ENCODE measurements at regions not wholly inside any gene's neighbourhood (a gene's known extent, or its start where the extent isn't known, plus 50 kb on each side); places are given as distances from the start of the nearest gene placed in this dataset.

DNA sequence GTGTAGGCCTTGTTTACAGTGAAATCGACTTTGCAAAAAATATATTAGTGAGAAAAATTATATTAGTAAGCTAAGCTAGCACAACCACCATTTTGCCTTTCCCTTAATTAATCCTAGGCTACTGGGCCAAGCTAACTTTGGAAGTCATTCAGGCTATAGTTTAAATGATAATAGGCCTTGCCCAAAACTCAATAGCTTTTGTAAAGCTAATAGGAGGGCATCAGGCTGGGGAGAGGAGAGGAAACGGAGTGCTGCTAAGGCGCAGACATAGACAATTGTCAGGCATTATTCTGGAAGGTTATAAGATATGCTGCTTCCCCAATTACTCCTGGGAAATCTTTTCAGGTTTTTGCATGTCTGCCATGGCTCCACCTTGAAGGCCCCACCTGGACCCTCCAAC lies 1286.0 kb downstream of the NSUN3 start:
- no peaks in the 10 kb centered on the region for H3K36me3 Mint-ChIP-seq (ENCODE audit: low read depth)
- TF ChIP-seq, protein P1, sequence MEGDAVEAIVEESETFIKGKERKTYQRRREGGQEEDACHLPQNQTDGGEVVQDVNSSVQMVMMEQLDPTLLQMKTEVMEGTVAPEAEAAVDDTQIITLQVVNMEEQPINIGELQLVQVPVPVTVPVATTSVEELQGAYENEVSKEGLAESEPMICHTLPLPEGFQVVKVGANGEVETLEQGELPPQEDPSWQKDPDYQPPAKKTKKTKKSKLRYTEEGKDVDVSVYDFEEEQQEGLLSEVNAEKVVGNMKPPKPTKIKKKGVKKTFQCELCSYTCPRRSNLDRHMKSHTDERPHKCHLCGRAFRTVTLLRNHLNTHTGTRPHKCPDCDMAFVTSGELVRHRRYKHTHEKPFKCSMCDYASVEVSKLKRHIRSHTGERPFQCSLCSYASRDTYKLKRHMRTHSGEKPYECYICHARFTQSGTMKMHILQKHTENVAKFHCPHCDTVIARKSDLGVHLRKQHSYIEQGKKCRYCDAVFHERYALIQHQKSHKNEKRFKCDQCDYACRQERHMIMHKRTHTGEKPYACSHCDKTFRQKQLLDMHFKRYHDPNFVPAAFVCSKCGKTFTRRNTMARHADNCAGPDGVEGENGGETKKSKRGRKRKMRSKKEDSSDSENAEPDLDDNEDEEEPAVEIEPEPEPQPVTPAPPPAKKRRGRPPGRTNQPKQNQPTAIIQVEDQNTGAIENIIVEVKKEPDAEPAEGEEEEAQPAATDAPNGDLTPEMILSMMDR (conservative IDR thresholded peaks at IDR 0.05): no peak
- no peaks in the 10 kb centered on the region for H3K9me3 Mint-ChIP-seq
- no peaks in the 10 kb centered on the region for H3K4me1 Mint-ChIP-seq
- DNase-seq (ENCODE audit: low read depth, low spot score): no peak
- H3K27ac Mint-ChIP-seq (ENCODE audit: unreplicated experiment): no peak overlapping the region
- H3K27me3 Mint-ChIP-seq (ENCODE audit: low read depth): no peaks in the 10 kb centered on the region
- no peak overlapping the region for H3K4me3 Mint-ChIP-seq

DNA sequence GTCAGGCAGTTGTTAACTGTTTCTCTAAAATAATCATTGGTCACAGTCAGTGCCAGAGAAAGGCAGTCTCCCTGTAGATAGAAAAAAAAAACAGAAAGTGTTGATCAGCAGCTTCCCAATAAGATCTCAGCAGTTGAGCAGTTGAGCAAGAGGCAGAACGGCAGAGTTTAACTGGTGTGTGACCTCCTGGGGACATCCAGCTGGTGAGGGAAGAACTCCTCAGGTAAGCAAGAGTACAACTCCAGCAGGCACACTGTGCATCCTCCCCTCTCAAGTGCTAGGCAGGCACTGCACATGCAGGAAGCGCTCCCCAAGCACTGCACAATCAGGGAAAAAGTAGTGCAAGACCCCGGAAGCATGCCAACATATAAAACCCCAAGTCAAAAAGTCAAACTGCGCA lies 1287.2 kb downstream of the NSUN3 start:
- Mint-ChIP-seq H3K4me1 (peaks cover 3% of the 10 kb centered on the region), H3K27me3 (ENCODE audit: low read depth) (no peaks in the 10 kb centered on the region), H3K9me3 (no peaks in the 10 kb centered on the region), H3K4me3 (no peak overlapping the region), H3K36me3 (ENCODE audit: low read depth) (no peaks in the 10 kb centered on the region), H3K27ac (ENCODE audit: unreplicated experiment) (no peak overlapping the region)
- DNase-seq (ENCODE audit: low read depth, low spot score): no peak
- TF ChIP-seq, protein P1 (conservative IDR thresholded peaks at IDR 0.05): no peak

DNA sequence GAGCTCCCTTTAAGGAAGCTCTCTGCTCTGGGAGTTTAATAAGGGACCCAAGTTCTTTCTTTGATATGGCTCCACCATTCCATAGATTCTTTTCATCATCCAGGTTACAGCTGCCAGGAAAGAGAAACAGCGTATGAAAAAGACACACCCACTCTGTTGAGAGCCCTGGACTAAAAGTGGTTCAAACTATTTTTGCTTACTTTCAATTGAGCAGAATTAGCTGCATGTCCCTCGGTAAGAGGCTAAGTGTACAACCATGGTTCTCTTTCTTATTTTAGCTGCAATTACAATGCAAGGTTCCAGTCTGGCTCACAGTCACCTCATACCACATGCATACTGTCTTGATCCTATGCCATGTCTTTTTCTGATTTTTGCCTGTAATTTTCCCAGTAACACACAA lies 1288.3 kb downstream of the NSUN3 start:
- no peak overlapping the region for H3K4me3 Mint-ChIP-seq
- no peak overlapping the region for H3K27ac Mint-ChIP-seq (ENCODE audit: unreplicated experiment)
- H3K4me1 Mint-ChIP-seq: peaks cover 3% of the 10 kb centered on the region

DNA sequence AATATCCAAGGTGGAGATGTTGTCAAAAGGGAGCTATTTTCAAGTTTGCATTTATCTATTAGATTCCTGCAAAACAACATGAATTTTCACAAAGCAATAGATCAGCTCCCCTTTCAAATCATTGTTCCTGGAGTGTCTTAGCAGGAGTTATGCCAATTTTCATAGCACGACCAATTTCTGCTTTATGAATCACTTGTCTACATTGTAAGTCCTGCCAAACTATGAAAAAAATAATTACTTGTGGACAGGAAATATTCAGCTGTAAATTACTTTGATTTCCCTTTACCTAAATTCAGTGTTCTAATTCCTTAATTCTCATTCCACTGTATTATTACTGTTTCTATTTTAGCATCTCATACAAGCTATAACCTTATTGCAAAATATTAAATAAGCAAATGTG lies 1289.6 kb downstream of the NSUN3 start:
- no peak overlapping the region for H3K4me3 Mint-ChIP-seq
- no peak for DNase-seq (ENCODE audit: low read depth, low spot score)
- TF ChIP-seq, protein P1 (conservative IDR thresholded peaks at IDR 0.05): no peak
- no peak overlapping the region for H3K27ac Mint-ChIP-seq (ENCODE audit: unreplicated experiment)
- H3K9me3 Mint-ChIP-seq: no peaks in the 10 kb centered on the region
- H3K27me3 Mint-ChIP-seq (ENCODE audit: low read depth): no peaks in the 10 kb centered on the region
- H3K36me3 Mint-ChIP-seq (ENCODE audit: low read depth): no peaks in the 10 kb centered on the region
- H3K4me1 Mint-ChIP-seq: peaks cover 10% of the 10 kb centered on the region

More for the DNA sequence above, 1288.3 kb downstream of the NSUN3 start:
- DNase-seq (ENCODE audit: low read depth, low spot score): no peak
- Mint-ChIP-seq H3K36me3 (ENCODE audit: low read depth) (no peaks in the 10 kb centered on the region), H3K9me3 (no peaks in the 10 kb centered on the region), H3K27me3 (ENCODE audit: low read depth) (no peaks in the 10 kb centered on the region)
- TF ChIP-seq, protein P1 (conservative IDR thresholded peaks at IDR 0.05): no peak

DNA sequence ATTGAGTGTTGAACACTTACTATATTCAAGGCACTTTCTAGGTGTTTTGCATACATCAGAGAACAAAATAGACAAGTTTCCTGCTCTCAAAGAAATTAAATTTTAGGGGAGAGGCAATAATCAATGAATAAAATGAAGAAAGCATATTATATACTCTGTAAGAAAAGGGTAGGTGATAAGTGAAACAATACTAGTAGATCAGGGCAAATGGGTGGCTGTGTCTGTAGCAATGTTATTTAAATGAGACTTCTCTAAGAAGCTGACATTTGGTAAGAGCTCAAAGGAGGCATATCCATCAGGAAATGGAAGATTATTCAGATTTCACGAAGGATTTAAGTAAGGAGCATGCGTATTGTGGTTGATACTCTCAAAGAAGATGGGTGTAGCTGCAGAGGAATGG lies 1291.6 kb downstream of the NSUN3 start:
- H3K9me3 Mint-ChIP-seq: no peaks in the 10 kb centered on the region
- DNase-seq (ENCODE audit: low read depth, low spot score): no peak
- no peaks in the 10 kb centered on the region for H3K27me3 Mint-ChIP-seq (ENCODE audit: low read depth)
- TF ChIP-seq, protein P1 (conservative IDR thresholded peaks at IDR 0.05): no peak
- H3K36me3 Mint-ChIP-seq (ENCODE audit: low read depth): no peaks in the 10 kb centered on the region
- H3K27ac Mint-ChIP-seq (ENCODE audit: unreplicated experiment): no peak overlapping the region
- no peak overlapping the region for H3K4me3 Mint-ChIP-seq
- peaks cover 15% of the 10 kb centered on the region for H3K4me1 Mint-ChIP-seq

Measured in neural crest cell (in vitro differentiated cells).